MM.1S (cell line): ENCODE measurements at regions not wholly inside any gene's neighbourhood (a gene's known extent, or its start where the extent isn't known, plus 50 kb on each side); places are given as distances from the start of the nearest gene placed in this dataset.

Source experiments
- EZH2 ChIP-seq: fragments of 300-600 bp; sonication (generic); optimal IDR thresholded peaks from 2 replicates; pipeline ENCODE3; 2017; ENCODE audit warnings: low read depth, mild to moderate bottlenecking, antibody characterized with exemption, low read length, mixed read lengths
- TF ChIP-seq, protein P1 (sequence below): fragments of 300-600 bp; sonication (generic); IDR thresholded peaks from 2 replicates; pipeline ENCODE4 v1.5.1; 2016; ENCODE audit warnings: antibody characterized with exemption, low read length, mixed read lengths

DNA sequence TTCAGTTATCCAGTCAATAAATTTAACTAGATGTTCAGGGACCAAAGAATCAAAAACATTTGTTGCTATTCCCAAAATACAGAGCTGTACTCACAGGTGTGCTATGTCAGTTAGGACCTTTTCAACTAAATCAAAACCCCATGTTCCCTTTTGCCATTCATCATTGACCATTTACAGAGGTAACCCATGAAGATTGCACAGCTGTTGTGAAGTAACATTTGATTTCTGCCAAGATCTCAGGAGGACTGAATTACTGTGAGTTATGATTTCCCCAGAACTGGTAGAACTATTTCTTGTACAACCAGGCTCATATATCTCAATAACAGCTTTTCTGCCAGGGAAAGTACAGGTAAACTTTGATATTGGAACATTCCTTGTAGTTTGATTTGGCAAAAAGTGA lies 131.1 kb upstream of the FIBIN start:
- TF ChIP-seq, protein P1, sequence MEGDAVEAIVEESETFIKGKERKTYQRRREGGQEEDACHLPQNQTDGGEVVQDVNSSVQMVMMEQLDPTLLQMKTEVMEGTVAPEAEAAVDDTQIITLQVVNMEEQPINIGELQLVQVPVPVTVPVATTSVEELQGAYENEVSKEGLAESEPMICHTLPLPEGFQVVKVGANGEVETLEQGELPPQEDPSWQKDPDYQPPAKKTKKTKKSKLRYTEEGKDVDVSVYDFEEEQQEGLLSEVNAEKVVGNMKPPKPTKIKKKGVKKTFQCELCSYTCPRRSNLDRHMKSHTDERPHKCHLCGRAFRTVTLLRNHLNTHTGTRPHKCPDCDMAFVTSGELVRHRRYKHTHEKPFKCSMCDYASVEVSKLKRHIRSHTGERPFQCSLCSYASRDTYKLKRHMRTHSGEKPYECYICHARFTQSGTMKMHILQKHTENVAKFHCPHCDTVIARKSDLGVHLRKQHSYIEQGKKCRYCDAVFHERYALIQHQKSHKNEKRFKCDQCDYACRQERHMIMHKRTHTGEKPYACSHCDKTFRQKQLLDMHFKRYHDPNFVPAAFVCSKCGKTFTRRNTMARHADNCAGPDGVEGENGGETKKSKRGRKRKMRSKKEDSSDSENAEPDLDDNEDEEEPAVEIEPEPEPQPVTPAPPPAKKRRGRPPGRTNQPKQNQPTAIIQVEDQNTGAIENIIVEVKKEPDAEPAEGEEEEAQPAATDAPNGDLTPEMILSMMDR, result no peak
- no peak for TF ChIP-seq EZH2
